Fibroblast of pulmonary artery (primary cell): ENCODE measurements at regions not wholly inside any gene's neighbourhood (a gene's known extent, or its start where the extent isn't known, plus 50 kb on each side); places are given as distances from the start of the nearest gene placed in this dataset.
"Not testable (repeated sequence)": the region's sequence is repeated elsewhere in the genome, so short reads cannot be mapped to it uniquely, and the experiment has no call there.

ENCODE experiments used
- DNase-seq: peaks from one replicate; pipeline ENCODE4 v3.0.0-alpha.2; 2010; ENCODE audit warnings: low read depth
- H3K4me3 ChIP-seq: replicated peaks from 2 replicates; pipeline ENCODE4 v1.5.1; 2011; ENCODE audit warnings: low read depth, mild to moderate bottlenecking, control low read depth, low read length, moderate library complexity
- CTCF ChIP-seq: IDR thresholded peaks from 2 replicates; pipeline ENCODE4 v1.5.1; 2011; ENCODE audit warnings: mild to moderate bottlenecking, control low read depth, low read length, inconsistent platforms; ENCODE audit errors: missing control alignments

DNA sequence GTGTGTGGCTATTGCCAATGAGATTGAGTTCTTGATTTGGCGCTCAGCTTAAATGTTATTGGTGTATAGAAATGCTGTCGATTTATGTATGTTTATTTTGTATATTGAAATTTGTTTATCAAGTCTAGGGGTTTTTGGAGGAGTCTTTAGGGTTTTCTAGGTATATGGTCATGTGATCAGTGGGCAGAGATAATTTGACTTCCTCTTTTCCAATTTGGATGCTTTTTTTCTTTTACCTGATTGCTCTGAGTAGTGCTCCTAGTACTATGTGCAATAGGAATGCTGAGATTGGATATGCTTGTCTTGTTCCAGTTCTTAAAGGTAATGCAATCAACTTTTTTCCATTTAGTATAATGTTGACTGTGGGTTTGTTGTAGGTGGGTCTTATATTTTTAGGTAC is 99.8 kb upstream of the PMCH start:
- TF ChIP-seq CTCF = no peak
- DNase-seq = no peak
- no peak overlapping the region for H3K4me3 ChIP-seq

- no peak for TF ChIP-seq CTCF
- no peak for DNase-seq
- H3K4me3 ChIP-seq = no peak overlapping the region
Measured at GRCh38 chr12:102294568-102294967, 96.9 kb upstream of the PMCH start.

GRCh38 chr12:102291498-102292440 is 94.1 kb upstream of the PMCH start:
- DNase-seq = peak; percentile 6
- H3K4me3 ChIP-seq = not testable (repeated sequence)

- not testable (repeated sequence) for H3K4me3 ChIP-seq, DNase-seq
Measured at GRCh38 chr12:102289702-102290101, 92.1 kb upstream of the PMCH start.

- H3K4me3 ChIP-seq = no peak overlapping the region
- no peak for TF ChIP-seq CTCF
- DNase-seq = no peak
Measured at GRCh38 chr12:102281231-102281630, 83.6 kb upstream of the PMCH start.

DNA sequence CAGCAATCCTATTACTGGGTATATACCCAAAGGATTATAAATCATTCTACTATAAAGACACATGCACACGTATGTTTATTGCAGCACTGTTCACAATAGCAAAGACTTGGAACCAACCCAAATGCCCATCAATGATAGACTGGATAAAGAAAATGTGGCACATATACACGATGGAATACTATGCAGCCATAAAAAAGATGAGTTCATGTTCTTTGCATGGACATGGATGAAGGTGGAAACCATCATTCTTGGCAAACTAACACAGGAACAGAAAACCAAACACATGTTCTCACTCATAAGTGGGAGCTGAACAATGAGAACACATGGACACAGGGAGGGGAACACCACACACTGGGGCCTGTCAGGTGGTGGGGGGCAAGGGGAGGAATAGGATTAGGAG is 58.1 kb upstream of the PMCH start:
- DNase-seq = not testable (repeated sequence)

GRCh38 chr12:102251005-102251404 is 53.4 kb upstream of the PMCH start:
- DNase-seq, H3K4me3 ChIP-seq: not testable (repeated sequence)

More for the DNA sequence above, 58.1 kb upstream of the PMCH start:
- H3K4me3 ChIP-seq = not testable (repeated sequence)

DNA sequence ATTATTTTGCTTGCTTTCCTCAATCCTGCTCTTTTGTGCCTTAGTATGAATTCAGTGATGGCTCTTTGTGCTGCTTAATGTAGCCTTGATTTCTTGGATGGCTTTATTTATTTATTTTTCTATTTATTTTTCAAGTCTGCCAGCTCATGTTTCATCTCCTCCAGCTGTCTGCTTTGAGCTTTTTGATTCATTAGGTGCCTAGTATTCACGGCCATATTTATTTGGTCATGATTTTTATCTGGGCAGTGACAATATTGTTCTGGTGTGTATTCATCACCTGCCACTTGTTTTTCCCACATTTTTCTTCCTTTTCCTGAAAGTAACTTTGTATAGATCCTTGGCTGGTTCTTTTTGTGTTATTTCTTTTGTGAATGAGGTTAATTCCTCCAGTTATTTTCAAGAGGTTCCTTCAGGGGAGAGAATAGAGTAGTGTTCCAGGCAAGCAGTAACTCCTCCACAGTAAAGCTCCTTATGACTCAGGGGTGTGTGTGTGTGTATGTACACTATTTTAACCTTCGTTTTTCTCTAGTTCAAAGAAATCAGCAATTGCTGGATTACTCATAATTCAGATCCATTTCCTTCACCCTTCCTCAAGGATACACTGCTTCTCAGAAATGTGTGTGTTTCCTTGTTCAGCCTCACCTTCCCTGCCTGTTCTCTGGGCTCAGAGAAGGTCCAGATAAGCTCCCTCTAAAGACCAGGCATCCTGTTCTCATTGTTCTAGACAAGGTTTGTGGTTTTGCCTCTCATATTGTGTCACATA is 51.6 kb upstream of the PMCH start:
- no peak overlapping the region for H3K4me3 ChIP-seq
- TF ChIP-seq CTCF = no peak
- peak; percentile 30 for DNase-seq
